ENCODE measurements at regions not wholly inside any gene's neighbourhood (a gene's known extent, or its start where the extent isn't known, plus 50 kb on each side); places are given as distances from the start of the nearest gene placed in this dataset.

DNA sequence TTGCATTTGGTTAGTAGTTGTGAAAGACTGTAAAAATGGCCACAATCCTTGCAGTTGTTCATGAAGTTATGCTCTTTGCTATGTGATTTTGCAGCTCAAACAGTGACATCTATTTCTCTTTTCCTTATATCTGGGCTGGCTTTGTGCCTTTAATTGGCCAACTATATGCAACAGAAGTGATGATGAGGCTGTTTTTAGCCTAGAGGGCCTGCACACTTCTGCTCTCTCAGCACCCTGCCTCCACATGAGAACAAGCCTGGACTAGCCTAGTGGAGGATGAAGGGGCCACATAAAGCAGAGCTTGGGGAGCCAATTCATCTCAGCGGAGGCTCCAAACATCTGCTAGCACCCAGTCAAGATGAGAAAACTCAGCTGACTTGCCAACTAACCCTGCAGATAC is 339.8 kb downstream of the OMA1 start:
- no peak overlapping the region for H3K9ac ChIP-seq
- H3K79me2 ChIP-seq (ENCODE audit: insufficient read depth), result no peaks in the 10 kb centered on the region
- no peak overlapping the region for H3K4me2 ChIP-seq (ENCODE audit: unreplicated experiment)
- H2AFZ ChIP-seq, result no peak overlapping the region
- no peaks in the 10 kb centered on the region for H3K27me3 ChIP-seq (replicated peaks; ENCODE audit: insufficient read depth)
- no peak overlapping the region for H3K27ac ChIP-seq
- H3K4me1 ChIP-seq (ENCODE audit: insufficient read depth), result no peaks in the 10 kb centered on the region
- no peaks in the 10 kb centered on the region for H3K9me3 ChIP-seq (ENCODE audit: low read depth)
- TF ChIP-seq EZH2 (IDR thresholded peaks at IDR 0.05; ENCODE audit: insufficient read depth, poor library complexity, severe bottlenecking) (no peak), EZH2phosphoT487 (IDR thresholded peaks at IDR 0.05; ENCODE audit: insufficient read depth, low read depth) (no peak)
- WGBS, 2 experiments (ENCODE audit: low coverage in 1 of 2, low lambda C conversion rate in 2 of 2, missing lambda C conversion rate in 2 of 2), result 56 to 57% methylated on average over 1 of the region's 1 CpG
- H3K9me2 ChIP-seq (ENCODE audit: insufficient read depth), result no peaks in the 10 kb centered on the region
- DNase-seq, result no peak
- no peak overlapping the region for H3K4me3 ChIP-seq
- no peaks in the 10 kb centered on the region for H3K36me3 ChIP-seq (ENCODE audit: low read depth)
- in situ Hi-C loops (cut with MboI), result no loop called here
- H4K20me1 ChIP-seq (ENCODE audit: insufficient read depth), result no peaks in the 10 kb centered on the region
- no peaks in the 10 kb centered on the region for H3F3A ChIP-seq (ENCODE audit: insufficient read depth)

GRCh38 chr1:58204284-58204683 is 342.2 kb downstream of the OMA1 start:
- no peak overlapping the region for H3K4me2 ChIP-seq (ENCODE audit: unreplicated experiment)
- H3K27ac ChIP-seq, result no peak overlapping the region
- no peaks in the 10 kb centered on the region for H3K9me2 ChIP-seq (ENCODE audit: insufficient read depth)
- no peaks in the 10 kb centered on the region for H4K20me1 ChIP-seq (ENCODE audit: insufficient read depth)
- peak; percentile 18 for DNase-seq
- no peak overlapping the region for H3K4me3 ChIP-seq
- no peak overlapping the region for H2AFZ ChIP-seq
- no peaks in the 10 kb centered on the region for H3K4me1 ChIP-seq (ENCODE audit: insufficient read depth)
- in situ Hi-C loops (cut with MboI), result no loop called here
- no peaks in the 10 kb centered on the region for H3K36me3 ChIP-seq (ENCODE audit: low read depth)
- H3F3A ChIP-seq (ENCODE audit: insufficient read depth), result no peaks in the 10 kb centered on the region
- 38 to 39% methylated on average over 3 of the region's 3 CpGs for WGBS, 2 experiments (ENCODE audit: low coverage in 1 of 2, low lambda C conversion rate in 2 of 2, missing lambda C conversion rate in 2 of 2)
- H3K9me3 ChIP-seq (ENCODE audit: low read depth), result no peaks in the 10 kb centered on the region
- TF ChIP-seq EZH2 (IDR thresholded peaks at IDR 0.05; ENCODE audit: insufficient read depth, poor library complexity, severe bottlenecking), result no peak
- no peak for TF ChIP-seq EZH2phosphoT487 (IDR thresholded peaks at IDR 0.05; ENCODE audit: insufficient read depth, low read depth)
- H3K79me2 ChIP-seq (ENCODE audit: insufficient read depth), result no peaks in the 10 kb centered on the region
- H3K27me3 ChIP-seq (replicated peaks; ENCODE audit: insufficient read depth), result no peaks in the 10 kb centered on the region
- no peak overlapping the region for H3K9ac ChIP-seq

DNA sequence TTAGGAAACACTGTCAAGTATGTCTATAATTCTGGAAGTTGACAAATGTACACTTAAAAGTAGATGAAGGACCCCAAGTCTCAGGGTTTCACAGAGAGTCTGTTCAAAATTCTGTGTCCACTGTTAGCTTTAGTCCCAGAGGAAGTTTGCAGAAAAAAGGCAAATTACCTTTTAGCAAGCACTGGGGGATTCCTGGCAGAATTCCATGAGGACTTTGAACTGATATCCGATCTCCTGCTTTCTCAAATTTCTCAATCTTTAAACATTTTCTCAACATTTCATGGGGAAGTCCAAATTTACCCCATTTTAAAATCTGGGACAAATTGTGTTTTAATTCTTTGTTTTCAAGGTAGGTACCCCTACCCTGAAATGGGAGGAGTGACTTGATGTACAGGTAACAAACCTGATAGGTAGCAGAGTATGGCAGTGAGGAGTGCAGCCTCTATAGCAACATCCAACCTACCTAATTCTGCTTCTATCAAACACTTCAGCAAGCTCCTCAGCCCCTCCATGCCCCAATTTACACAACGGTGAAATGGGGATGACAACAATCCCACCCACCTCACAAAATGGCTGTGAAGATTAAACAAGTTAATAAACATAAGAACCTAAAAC is 344.9 kb downstream of the OMA1 start:
- no peak overlapping the region for H3K4me3 ChIP-seq
- H3K9ac ChIP-seq, result no peak overlapping the region
- H4K20me1 ChIP-seq (ENCODE audit: insufficient read depth), result no peaks in the 10 kb centered on the region
- no peak for DNase-seq
- H3F3A ChIP-seq (ENCODE audit: insufficient read depth), result no peaks in the 10 kb centered on the region
- no peak overlapping the region for H3K27ac ChIP-seq
- H3K27me3 ChIP-seq (replicated peaks; ENCODE audit: insufficient read depth), result no peaks in the 10 kb centered on the region
- H3K4me1 ChIP-seq (ENCODE audit: insufficient read depth), result no peaks in the 10 kb centered on the region
- 35 to 37% methylated on average over 2 of the region's 2 CpGs for WGBS, 2 experiments (ENCODE audit: low coverage in 1 of 2, low lambda C conversion rate in 2 of 2, missing lambda C conversion rate in 2 of 2)
- H3K9me3 ChIP-seq (ENCODE audit: low read depth), result no peaks in the 10 kb centered on the region
- no peak overlapping the region for H2AFZ ChIP-seq
- no peaks in the 10 kb centered on the region for H3K9me2 ChIP-seq (ENCODE audit: insufficient read depth)
- no peak overlapping the region for H3K4me2 ChIP-seq (ENCODE audit: unreplicated experiment)
- H3K79me2 ChIP-seq (ENCODE audit: insufficient read depth), result no peaks in the 10 kb centered on the region
- no peak for TF ChIP-seq EZH2phosphoT487 (IDR thresholded peaks at IDR 0.05; ENCODE audit: insufficient read depth, low read depth)
- no peak for TF ChIP-seq EZH2 (IDR thresholded peaks at IDR 0.05; ENCODE audit: insufficient read depth, poor library complexity, severe bottlenecking)
- in situ Hi-C loops (cut with MboI), result no loop called here
- no peaks in the 10 kb centered on the region for H3K36me3 ChIP-seq (ENCODE audit: low read depth)

DNA sequence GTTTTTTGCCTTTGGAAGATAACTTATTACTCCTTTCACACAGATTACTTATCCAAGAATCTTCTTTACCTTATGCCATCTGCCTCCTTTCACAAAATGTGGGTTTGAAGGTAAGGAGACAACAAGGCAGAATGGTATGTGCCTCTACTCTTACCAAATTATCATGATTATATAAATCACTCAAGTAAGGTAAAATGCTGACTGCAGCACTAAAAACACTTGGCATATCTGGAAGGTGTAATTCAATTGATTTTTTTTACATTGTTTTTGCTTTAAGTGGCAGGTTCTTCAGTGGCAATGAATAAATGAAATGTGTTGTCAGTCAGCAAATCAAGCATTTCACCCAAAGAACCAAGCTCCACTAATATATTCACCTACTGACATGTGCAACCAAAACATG is 346.1 kb downstream of the OMA1 start:
- TF ChIP-seq EZH2phosphoT487 (IDR thresholded peaks at IDR 0.05; ENCODE audit: insufficient read depth, low read depth) (no peak), EZH2 (IDR thresholded peaks at IDR 0.05; ENCODE audit: insufficient read depth, poor library complexity, severe bottlenecking) (no peak)
- DNase-seq, result no peak
- Histone ChIP-seq H3K27me3 (replicated peaks; ENCODE audit: insufficient read depth) (no peaks in the 10 kb centered on the region), H3F3A (ENCODE audit: insufficient read depth) (no peaks in the 10 kb centered on the region), H3K9me2 (ENCODE audit: insufficient read depth) (no peaks in the 10 kb centered on the region), H3K4me3 (no peak overlapping the region), H3K4me2 (ENCODE audit: unreplicated experiment) (no peak overlapping the region), H3K9ac (no peak overlapping the region), H3K36me3 (ENCODE audit: low read depth) (no peaks in the 10 kb centered on the region), H2AFZ (no peak overlapping the region), H3K79me2 (ENCODE audit: insufficient read depth) (no peaks in the 10 kb centered on the region), H4K20me1 (ENCODE audit: insufficient read depth) (no peaks in the 10 kb centered on the region), H3K9me3 (ENCODE audit: low read depth) (no peaks in the 10 kb centered on the region), H3K27ac (no peak overlapping the region), H3K4me1 (ENCODE audit: insufficient read depth) (no peaks in the 10 kb centered on the region)
- in situ Hi-C loops (cut with MboI), result no loop called here

GRCh38 chr1:58197811-58198210 is 348.7 kb downstream of the OMA1 start:
- WGBS, 2 experiments (ENCODE audit: low coverage in 1 of 2, low lambda C conversion rate in 2 of 2, missing lambda C conversion rate in 2 of 2), result 14 to 20% methylated on average over 1 of the region's 1 CpG

More at GRCh38 chr1:58197811-58198210, 348.7 kb downstream of the OMA1 start:
- Histone ChIP-seq H3K27ac (no peak overlapping the region), H3F3A (ENCODE audit: insufficient read depth) (no peaks in the 10 kb centered on the region), H3K9me3 (ENCODE audit: low read depth) (no peaks in the 10 kb centered on the region), H3K79me2 (ENCODE audit: insufficient read depth) (no peaks in the 10 kb centered on the region), H3K27me3 (replicated peaks; ENCODE audit: insufficient read depth) (no peaks in the 10 kb centered on the region), H4K20me1 (ENCODE audit: insufficient read depth) (no peaks in the 10 kb centered on the region), H2AFZ (no peak overlapping the region), H3K9ac (no peak overlapping the region), H3K9me2 (ENCODE audit: insufficient read depth) (no peaks in the 10 kb centered on the region), H3K4me2 (ENCODE audit: unreplicated experiment) (no peak overlapping the region), H3K36me3 (ENCODE audit: low read depth) (no peaks in the 10 kb centered on the region), H3K4me1 (ENCODE audit: insufficient read depth) (no peaks in the 10 kb centered on the region), H3K4me3 (no peak overlapping the region)
- DNase-seq, result no peak
- TF ChIP-seq EZH2 (IDR thresholded peaks at IDR 0.05; ENCODE audit: insufficient read depth, poor library complexity, severe bottlenecking) (no peak), EZH2phosphoT487 (IDR thresholded peaks at IDR 0.05; ENCODE audit: insufficient read depth, low read depth) (no peak)
- in situ Hi-C loops (cut with MboI), result no loop called here
